ENCODE measurements at regions not wholly inside any gene's neighbourhood (a gene's known extent, or its start where the extent isn't known, plus 50 kb on each side); places are given as distances from the start of the nearest gene placed in this dataset.

- DNase-seq (ENCODE audit: extremely low read depth, low read depth), result no peak
- H3K4me3 ChIP-seq (replicated peaks; ENCODE audit: low read depth, low read length), result no peak overlapping the region
- no peak for TF ChIP-seq CTCF (IDR thresholded peaks at IDR 0.05; ENCODE audit: low read depth, low read length, missing control alignments)
Observed at GRCh38 chr13:33629605-33630360, 188.2 kb upstream of the RFC3 start.

DNA sequence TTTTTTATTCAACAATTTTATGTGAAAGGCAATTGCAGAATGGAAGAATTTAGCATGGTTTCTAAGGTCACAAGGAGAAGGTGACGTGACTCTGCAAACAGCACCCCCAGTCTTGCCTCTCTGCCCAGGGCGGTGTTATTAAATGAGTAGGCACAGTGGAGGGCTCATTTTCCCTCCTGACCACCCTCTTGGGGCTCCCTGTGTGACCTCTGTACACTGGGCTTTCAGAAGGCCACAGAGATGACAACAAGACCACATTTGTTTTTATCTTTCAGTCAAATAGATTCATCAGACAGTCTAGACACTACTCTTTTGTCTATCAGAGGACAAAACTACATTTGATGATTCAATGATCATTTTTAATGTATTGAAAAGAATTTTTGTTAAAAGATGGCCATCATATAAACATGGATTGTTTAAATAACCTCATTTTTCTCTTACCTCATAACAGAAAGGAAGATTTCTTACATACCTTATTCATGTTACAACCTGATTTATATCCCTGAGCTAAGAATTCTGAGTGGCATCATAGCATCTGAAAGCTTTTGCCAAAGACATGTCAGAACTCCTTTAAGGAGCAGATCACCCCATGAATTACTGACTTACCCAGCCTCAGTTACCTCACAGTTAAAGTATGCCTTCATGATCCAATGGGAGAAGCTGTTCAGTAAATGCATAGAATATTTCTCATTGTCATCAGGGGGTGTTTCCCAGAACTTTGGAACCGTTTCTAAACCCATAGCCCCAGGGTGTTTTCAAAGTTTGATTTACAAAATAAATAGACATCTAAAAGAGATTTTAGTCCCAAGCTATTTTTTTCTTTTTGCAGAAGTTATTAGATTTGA, 184.0 kb upstream of the RFC3 start:
- no peak for TF ChIP-seq CTCF (IDR thresholded peaks at IDR 0.05; ENCODE audit: low read depth, low read length, missing control alignments)
- H3K4me3 ChIP-seq (replicated peaks; ENCODE audit: low read depth, low read length), result no peak overlapping the region
- no peak for DNase-seq (ENCODE audit: extremely low read depth, low read depth)

DNA sequence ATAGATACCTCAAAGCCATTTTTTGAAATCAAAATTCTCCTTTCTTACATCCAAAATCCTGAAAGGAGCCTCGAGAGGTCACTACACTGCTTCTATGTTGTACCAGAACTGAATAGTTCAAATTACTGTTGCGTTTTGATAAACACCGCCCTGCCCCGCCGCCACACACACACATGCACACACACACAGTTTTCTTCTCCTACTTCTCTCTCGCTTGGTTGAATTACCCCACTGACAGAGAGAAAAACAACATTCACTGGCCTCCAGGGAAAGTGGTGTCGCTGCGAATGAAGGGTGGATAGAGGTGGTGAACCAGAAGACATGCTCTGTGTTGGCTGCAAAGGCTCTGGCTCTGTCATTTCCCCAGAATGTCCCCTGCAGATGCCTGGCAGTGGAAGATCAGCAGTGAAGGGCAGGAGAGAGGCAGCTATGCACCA, 183.4 kb upstream of the RFC3 start:
- no peak for DNase-seq (ENCODE audit: extremely low read depth, low read depth)
- H3K4me3 ChIP-seq (replicated peaks; ENCODE audit: low read depth, low read length), result no peak overlapping the region
- no peak for TF ChIP-seq CTCF (IDR thresholded peaks at IDR 0.05; ENCODE audit: low read depth, low read length, missing control alignments)

DNA sequence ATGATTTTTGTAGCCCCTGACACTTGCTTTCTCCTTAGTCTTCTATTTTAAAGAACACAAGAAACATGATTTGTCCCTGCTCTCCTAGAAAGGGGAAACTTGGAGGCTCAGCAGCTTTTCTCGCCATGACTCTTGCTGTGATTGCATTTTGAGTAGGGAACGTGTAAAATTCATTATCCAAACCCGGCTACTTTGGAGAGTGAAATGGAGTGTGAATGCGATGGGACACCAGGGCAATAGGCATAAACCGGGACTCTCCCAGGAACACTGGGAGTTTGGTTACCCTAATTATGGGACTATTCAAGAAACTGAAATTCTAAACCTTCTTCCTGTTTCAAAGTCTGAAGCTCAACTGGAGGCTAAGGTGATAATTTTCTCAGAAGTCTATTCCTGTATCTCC, 181.7 kb upstream of the RFC3 start:
- no peak for DNase-seq (ENCODE audit: extremely low read depth, low read depth)
- TF ChIP-seq CTCF (IDR thresholded peaks at IDR 0.05; ENCODE audit: low read depth, low read length, missing control alignments), result no peak
- no peak overlapping the region for H3K4me3 ChIP-seq (replicated peaks; ENCODE audit: low read depth, low read length)

DNA sequence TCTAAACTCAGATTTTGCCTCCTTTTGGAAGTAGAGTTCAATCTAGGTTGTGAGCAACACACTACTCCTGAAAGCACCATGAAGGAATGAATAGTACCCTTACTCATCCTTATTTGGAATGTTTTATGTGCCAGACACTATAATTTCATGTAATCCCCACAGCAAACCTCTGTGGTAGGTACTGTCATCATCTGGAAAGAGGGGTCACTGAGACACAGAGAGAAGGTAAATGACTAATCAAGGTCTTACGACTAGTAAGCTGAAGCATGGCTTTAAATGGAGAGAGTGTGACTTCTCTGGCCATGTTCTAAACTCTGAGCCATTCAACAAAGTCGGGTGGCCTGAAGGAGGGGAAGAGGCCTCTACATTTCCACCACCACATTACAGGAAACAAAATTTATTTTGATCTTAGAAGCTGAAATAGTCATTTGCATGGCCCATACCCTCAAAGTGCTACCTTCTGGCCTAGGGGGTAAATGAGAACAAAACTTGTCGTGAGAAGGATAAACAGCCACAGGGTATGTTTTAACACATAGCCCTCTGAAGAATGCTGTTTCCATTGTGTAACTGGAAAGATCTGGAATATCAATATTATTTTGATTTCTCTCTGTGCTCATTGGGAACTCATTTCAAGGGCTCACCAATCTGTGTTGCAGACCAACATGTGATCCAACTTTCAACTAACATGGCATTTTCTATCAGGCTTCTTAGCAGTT, 180.8 kb upstream of the RFC3 start:
- no peak overlapping the region for H3K4me3 ChIP-seq (replicated peaks; ENCODE audit: low read depth, low read length)
- no peak for TF ChIP-seq CTCF (IDR thresholded peaks at IDR 0.05; ENCODE audit: low read depth, low read length, missing control alignments)
- DNase-seq (ENCODE audit: extremely low read depth, low read depth), result no peak

DNA sequence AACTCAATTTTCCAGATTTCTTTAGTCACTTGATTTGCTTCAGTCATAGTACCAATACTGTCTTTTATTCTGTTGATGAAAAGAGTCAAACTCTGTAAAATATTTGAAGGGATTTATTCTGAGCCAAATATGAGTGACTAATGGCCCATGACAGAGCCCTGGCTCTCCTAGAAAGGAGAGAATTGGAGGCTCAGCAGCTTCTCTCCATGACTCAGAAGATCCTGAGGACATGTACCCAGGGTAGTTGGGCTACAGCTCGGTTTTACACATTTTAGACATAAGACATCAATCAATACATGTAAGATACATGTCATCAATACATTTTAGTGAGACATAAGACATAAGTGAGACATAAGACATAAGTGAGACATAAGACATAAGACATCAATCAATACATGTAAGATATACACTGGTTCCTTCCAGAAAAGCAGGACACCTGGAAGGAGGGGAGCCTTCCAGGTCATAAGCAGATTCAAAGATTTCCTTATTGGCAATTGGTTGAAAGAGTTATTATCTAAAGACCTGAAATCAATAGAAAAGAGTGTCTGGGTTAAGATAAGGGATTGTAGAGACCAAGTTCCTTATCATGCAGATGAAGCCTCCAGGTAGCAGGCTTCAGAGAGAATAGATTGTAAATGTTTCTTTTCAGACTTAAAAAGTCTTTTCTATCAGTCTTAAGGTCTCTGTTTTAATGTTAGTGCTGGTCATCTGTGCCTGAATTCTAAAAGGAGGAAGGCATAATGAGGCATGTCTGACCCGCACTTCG, 179.8 kb upstream of the RFC3 start:
- no peak overlapping the region for H3K4me3 ChIP-seq (replicated peaks; ENCODE audit: low read depth, low read length)
- no peak for TF ChIP-seq CTCF (IDR thresholded peaks at IDR 0.05; ENCODE audit: low read depth, low read length, missing control alignments)
- no peak for DNase-seq (ENCODE audit: extremely low read depth, low read depth)

All from HFF-Myc (cell line).